ENCODE measurements at regions not wholly inside any gene's neighbourhood (a gene's known extent, or its start where the extent isn't known, plus 50 kb on each side); places are given as distances from the start of the nearest gene placed in this dataset.
"Not testable (repeated sequence)": the region's sequence is repeated elsewhere in the genome, so short reads cannot be mapped to it uniquely, and the experiment has no call there.

DNA sequence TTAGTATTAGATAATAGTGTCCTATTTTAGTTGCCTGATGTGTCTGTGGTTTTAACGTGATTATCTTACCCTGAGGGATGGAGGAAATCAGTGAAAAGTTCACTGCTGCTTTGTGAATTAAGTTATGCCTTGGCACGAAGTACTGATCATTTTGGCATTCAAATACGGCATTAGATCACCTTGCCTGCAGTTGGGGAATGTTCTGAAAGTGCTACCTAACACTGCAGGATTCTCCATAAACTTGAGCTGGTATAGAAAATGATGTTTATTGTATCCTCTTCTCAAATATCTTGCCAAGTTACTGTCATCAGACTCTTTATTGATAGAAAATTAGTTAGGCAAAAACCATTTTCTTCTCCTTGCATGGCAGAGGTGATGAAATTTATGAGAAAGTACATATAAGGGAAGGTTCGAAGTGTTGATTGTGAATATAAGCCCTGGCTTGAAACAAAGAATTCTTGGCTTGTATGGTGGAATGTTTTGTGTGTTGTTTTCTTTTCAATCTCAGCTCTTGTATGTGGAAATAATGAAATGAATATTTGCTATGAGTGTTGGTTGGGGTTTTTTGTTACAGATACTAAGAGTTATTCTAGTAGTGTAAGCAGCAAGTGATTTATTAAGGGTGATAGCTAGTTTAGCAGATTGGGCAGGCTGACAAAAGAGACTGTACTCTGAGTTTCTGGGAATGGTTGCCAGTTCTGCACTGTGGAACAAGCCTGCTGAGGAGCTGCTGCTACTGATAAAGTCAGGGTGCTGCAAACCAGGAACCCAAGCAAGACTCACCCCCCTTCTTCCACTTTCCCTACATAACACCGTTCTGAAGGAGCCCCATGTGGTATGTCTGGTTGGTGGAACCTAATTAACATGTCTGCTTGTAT is 448.3 kb downstream of the PCNX1 start:
- Histone ChIP-seq H3K4me1 (no peaks in the 10 kb centered on the region), H3K27ac (peak overlapping the region; percentile 13 to 49), H3K27me3 (no peaks in the 10 kb centered on the region), H3K9me3 (no peaks in the 10 kb centered on the region), H3K4me3 (no peak overlapping the region), H3K36me3 (no peaks in the 10 kb centered on the region)
- TF ChIP-seq, protein P1, sequence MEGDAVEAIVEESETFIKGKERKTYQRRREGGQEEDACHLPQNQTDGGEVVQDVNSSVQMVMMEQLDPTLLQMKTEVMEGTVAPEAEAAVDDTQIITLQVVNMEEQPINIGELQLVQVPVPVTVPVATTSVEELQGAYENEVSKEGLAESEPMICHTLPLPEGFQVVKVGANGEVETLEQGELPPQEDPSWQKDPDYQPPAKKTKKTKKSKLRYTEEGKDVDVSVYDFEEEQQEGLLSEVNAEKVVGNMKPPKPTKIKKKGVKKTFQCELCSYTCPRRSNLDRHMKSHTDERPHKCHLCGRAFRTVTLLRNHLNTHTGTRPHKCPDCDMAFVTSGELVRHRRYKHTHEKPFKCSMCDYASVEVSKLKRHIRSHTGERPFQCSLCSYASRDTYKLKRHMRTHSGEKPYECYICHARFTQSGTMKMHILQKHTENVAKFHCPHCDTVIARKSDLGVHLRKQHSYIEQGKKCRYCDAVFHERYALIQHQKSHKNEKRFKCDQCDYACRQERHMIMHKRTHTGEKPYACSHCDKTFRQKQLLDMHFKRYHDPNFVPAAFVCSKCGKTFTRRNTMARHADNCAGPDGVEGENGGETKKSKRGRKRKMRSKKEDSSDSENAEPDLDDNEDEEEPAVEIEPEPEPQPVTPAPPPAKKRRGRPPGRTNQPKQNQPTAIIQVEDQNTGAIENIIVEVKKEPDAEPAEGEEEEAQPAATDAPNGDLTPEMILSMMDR (IDR thresholded peaks at IDR 0.05) = no peak
- no peak for TF ChIP-seq POLR2A (IDR thresholded peaks at IDR 0.05)
- peak; percentile 26 to 53 for DNase-seq
- intact Hi-C loops (cut with DNase I; ENCODE audit: low total_unique reads) = no loop called here

DNA sequence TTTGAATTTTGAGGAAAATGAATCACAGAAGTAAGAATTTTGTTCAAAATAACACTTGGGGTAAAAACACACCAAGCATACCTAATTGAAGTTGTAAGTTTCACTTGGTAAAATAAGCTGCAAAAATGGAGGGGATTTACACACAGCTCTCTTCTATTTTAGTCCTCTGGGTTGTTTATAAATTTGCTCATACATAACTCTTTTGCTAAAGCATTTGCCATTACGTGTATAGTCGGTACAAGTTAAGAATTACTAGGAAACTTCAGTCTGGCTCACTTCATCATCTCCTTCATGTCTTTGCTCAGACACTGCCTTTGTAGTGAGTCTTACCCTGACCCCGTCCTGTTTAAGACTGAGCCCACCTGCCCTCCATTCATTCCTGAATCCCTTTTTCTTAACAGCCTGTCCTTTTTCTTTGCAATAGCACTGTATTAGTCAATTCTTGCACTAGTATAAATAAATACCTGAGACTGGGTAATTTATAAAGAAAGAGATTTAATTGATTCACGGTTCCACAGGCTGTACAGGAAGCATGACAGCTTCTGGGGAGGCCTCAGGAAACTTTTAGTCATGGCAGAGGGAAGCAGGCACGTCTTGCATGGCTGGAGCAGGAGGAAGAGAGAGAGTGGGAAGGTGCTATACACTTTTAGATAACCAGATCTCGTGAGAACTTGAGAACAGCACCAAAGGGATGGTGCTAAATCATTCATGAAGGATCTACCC is 451.1 kb downstream of the PCNX1 start:
- intact Hi-C loops (cut with DNase I; ENCODE audit: low total_unique reads) = no loop called here
- Histone ChIP-seq H3K4me1 (peaks cover 0 to 5% of the 10 kb centered on the region in 2 donors), H3K36me3 (no peaks in the 10 kb centered on the region), H3K27ac (no peak overlapping the region), H3K9me3 (no peaks in the 10 kb centered on the region), H3K4me3 (no peak overlapping the region), H3K27me3 (no peaks in the 10 kb centered on the region)
- TF ChIP-seq, protein P1 (IDR thresholded peaks at IDR 0.05) = no peak
- no peak for TF ChIP-seq POLR2A (IDR thresholded peaks at IDR 0.05)
- DNase-seq = no peak

DNA sequence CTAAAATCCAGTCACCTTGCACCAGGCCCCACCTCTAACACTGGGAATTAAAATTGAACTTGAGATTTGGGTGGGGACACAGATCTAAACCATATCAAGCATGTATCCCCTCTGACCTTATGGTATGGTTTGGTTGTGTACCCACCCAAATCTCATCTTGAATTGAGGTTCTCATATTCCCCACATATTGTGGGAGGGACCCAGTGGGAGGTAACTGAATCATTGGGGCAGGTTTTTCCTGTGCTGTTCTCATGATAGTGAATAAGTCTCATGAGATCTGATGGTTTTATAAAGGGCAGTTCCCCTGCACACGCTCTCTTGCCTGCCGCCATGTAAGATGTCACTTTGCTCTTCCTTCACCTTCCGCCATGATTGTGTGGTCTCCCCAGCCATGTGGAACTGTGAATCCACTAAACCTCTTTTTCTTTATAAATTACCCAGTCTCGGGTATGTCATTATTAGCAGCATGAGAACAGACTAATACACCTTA is 451.7 kb downstream of the PCNX1 start:
- intact Hi-C loops (cut with DNase I; ENCODE audit: low total_unique reads); H3K9me3 ChIP-seq; H3K4me3 ChIP-seq; H3K36me3 ChIP-seq; DNase-seq; H3K27ac ChIP-seq; H3K4me1 ChIP-seq; H3K27me3 ChIP-seq: not testable (repeated sequence)

DNA sequence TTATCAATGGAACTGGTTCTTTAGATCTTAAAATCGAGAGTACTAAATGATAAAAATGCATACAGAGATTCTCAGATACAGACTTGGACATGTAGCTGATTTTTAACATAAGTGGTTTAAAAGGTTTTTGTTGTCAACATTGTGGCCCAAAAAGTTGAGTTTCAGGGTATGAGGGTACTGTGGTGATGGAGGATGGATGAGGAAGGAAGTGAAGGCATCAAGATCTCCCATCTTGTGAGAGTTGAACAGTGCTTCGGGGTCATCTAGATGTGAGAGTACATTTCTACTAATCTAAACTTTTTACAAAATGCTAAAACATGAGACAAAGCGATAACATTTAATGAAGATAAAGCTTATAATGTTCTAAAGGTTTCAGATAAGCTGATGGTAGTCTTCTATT is 452.6 kb downstream of the PCNX1 start:
- intact Hi-C loops (cut with DNase I; ENCODE audit: low total_unique reads) = no loop called here
- H3K36me3 ChIP-seq = no peaks in the 10 kb centered on the region
- H3K27ac ChIP-seq = no peak overlapping the region
- no peaks in the 10 kb centered on the region for H3K27me3 ChIP-seq
- no peak overlapping the region for H3K4me3 ChIP-seq
- H3K4me1 ChIP-seq = peaks cover 0 to 8% of the 10 kb centered on the region in 2 donors
- TF ChIP-seq, protein P1 (IDR thresholded peaks at IDR 0.05) = no peak
- TF ChIP-seq POLR2A (IDR thresholded peaks at IDR 0.05) = no peak
- no peak for DNase-seq
- H3K9me3 ChIP-seq = no peaks in the 10 kb centered on the region

DNA sequence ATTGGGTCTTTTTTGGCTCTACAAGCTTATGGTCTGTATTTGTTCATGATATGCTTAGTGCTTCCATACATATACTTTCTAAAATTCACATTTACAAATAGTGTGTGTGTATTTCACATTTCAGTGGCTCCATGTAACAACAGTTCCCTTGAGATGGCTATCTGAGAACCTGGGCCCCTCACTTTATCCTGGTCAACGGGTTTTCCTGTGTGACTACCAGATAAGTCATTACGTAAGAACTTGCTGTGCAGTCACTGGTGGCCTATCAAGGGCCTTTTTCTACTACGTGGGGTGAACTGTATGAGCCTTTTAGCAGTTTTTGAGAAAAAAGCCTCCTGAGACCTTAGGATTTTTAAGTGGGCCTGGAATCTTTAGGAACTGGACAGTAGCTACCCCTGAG is 454.1 kb downstream of the PCNX1 start:
- no peak for TF ChIP-seq POLR2A (IDR thresholded peaks at IDR 0.05)
- TF ChIP-seq, protein P1 (IDR thresholded peaks at IDR 0.05) = no peak
- Histone ChIP-seq H3K27ac (no peak overlapping the region), H3K27me3 (no peaks in the 10 kb centered on the region), H3K36me3 (no peaks in the 10 kb centered on the region), H3K4me1 (peaks cover 0 to 8% of the 10 kb centered on the region in 2 donors), H3K4me3 (no peak overlapping the region), H3K9me3 (no peaks in the 10 kb centered on the region)
- no peak for DNase-seq
- intact Hi-C loops (cut with DNase I; ENCODE audit: low total_unique reads) = no loop called here

All from uterus (tissue), 3 donors.